ENCODE measurements at regions not wholly inside any gene's neighbourhood (a gene's known extent, or its start where the extent isn't known, plus 50 kb on each side); places are given as distances from the start of the nearest gene placed in this dataset.
"Not testable (repeated sequence)": the region's sequence is repeated elsewhere in the genome, so short reads cannot be mapped to it uniquely, and the experiment has no call there.

DNA sequence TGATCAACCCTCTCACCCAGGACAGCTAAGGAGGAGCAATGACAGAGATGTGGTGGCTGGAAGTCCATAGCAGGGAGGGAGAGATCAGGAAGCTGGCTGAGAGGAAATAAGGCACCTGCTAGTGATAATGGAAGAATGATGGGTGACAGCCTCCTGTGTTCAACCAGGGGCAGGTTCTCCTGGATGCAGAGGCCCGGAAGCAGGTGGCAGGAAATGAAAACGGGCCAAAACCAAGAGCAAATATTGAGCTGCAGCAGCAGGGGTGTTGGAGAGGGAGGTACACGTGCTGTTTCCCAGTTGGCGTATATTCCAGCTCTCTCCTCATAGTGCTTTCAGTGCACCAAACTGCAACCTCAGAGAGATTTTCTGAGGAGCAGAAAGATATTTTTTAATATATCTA, 213.4 kb upstream of the TBL1XR1 start:
- Histone ChIP-seq H3K36me3 (no peaks in the 10 kb centered on the region), H3K9me3 (no peaks in the 10 kb centered on the region), H3K4me1 (peaks cover 0 to 12% (median 10%) of the 10 kb centered on the region in 6 donors), H3K27me3 (replicated peaks in 1 of 7) (no peaks in the 10 kb centered on the region), H3K4me3 (no peak overlapping the region), H3K27ac (no peak overlapping the region)
- 19 to 37% (median 25%) methylated on average over 4 of the region's 4 CpGs for WGBS, 5 donors
- intact Hi-C loops (cut with DNase I; ENCODE audit: low total_unique reads) = no loop called here
- TF ChIP-seq, protein P1, sequence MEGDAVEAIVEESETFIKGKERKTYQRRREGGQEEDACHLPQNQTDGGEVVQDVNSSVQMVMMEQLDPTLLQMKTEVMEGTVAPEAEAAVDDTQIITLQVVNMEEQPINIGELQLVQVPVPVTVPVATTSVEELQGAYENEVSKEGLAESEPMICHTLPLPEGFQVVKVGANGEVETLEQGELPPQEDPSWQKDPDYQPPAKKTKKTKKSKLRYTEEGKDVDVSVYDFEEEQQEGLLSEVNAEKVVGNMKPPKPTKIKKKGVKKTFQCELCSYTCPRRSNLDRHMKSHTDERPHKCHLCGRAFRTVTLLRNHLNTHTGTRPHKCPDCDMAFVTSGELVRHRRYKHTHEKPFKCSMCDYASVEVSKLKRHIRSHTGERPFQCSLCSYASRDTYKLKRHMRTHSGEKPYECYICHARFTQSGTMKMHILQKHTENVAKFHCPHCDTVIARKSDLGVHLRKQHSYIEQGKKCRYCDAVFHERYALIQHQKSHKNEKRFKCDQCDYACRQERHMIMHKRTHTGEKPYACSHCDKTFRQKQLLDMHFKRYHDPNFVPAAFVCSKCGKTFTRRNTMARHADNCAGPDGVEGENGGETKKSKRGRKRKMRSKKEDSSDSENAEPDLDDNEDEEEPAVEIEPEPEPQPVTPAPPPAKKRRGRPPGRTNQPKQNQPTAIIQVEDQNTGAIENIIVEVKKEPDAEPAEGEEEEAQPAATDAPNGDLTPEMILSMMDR (IDR thresholded peaks at IDR 0.05 in 8 of 11, conservative IDR thresholded peaks at IDR 0.05 in 3 of 11) = no peak
- TF ChIP-seq POLR2AphosphoS5 (IDR thresholded peaks at IDR 0.05) = peak in 1 of 3 donors; percentile 13
- no peak for DNase-seq

DNA sequence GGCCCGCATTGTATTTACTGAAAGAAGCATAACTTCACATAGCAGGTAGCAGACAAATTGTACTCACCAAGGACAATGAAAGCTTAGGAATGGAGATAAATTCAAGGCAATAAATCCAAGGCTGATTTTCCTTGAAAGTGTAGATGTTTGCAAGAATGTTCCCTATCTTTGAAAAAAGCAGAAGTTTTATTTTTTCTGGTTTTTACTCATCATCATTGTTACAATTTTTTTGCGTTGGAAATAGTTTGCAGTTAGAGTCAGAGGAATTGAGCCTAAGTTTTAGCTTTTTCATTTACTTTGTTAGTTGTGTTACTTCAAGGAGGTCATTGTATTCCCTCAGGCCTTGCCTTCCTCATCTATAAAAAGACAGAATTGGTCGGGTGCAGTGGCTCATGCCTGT, 213.9 kb upstream of the TBL1XR1 start:
- H3K4me1 ChIP-seq = peaks cover 0 to 12% (median 10%) of the 10 kb centered on the region in 6 donors
- DNase-seq = no peak
- no peaks in the 10 kb centered on the region for H3K36me3 ChIP-seq
- TF ChIP-seq, protein P1 (IDR thresholded peaks at IDR 0.05 in 8 of 11, conservative IDR thresholded peaks at IDR 0.05 in 3 of 11) = no peak
- TF ChIP-seq POLR2A (IDR thresholded peaks at IDR 0.05) = no peak
- intact Hi-C loops (cut with DNase I; ENCODE audit: low total_unique reads) = no loop called here
- no peaks in the 10 kb centered on the region for H3K27me3 ChIP-seq (replicated peaks in 1 of 7)
- WGBS, 5 donors = 40 to 52% (median 48%) methylated on average over 3 of the region's 3 CpGs
- H3K4me3 ChIP-seq = no peak overlapping the region
- H3K27ac ChIP-seq = no peak overlapping the region
- H3K9me3 ChIP-seq = no peaks in the 10 kb centered on the region

DNA sequence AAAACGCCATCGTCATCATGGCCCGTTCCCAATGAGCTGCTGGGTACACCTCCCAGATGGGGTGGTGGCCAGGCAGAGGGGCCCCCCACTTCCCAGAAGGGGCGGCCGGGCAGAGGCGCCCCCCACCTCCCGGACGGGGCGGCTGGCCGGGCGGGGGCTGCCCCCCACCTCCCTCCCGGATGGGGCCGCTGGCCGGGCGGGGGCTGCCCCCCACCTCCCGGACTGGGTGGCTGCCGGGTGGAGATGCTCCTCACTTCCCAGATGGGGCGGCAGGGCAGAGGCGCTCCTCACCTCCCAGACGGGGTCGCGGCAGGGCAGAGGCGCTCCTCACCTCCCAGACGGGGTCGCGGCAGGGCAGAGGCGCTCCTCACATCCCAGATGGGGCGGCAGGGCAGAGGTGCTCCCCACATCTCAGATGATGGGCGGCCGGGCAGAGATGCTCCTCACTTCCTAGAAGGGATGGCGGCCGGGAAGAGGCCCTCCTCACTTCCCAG, 215.4 kb upstream of the TBL1XR1 start:
- H3K9me3 ChIP-seq; DNase-seq; H3K36me3 ChIP-seq; intact Hi-C loops (cut with DNase I; ENCODE audit: low total_unique reads); H3K4me3 ChIP-seq; H3K27me3 ChIP-seq (replicated peaks in 1 of 7); H3K27ac ChIP-seq: not testable (repeated sequence)
- peaks cover 0 to 12% (median 10%) of the 10 kb centered on the region in 6 donors for H3K4me1 ChIP-seq
- WGBS, 5 donors = 95 to 98% (median 97%) methylated on average over 12 to 32 of the region's 32 CpGs

DNA sequence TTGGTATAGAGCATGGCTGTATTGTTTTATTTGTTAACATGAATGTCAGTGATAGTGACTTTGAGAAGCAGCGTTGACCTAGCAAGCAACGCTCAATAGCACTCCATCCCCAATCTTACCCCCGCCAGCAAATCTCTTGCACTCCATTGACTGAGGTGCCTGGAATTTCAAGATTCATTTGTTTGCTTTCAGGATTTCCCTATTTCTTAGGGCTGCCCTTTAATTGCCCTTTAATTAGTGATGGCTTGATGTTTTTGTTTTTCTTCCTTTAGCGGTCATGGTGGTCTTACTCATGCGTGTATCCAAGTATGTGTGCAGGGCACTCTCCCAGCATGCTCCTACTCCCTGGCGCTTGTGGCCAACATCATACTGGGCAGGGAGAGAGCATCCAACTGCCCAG, 216.8 kb upstream of the TBL1XR1 start:
- DNase-seq = no peak
- Histone ChIP-seq H3K4me1 (peaks cover 0 to 12% (median 10%) of the 10 kb centered on the region in 6 donors), H3K4me3 (no peak overlapping the region), H3K27ac (no peak overlapping the region), H3K27me3 (replicated peaks in 1 of 7) (no peaks in the 10 kb centered on the region), H3K9me3 (no peaks in the 10 kb centered on the region), H3K36me3 (no peaks in the 10 kb centered on the region)
- TF ChIP-seq POLR2A (IDR thresholded peaks at IDR 0.05) (no peak), POLR2AphosphoS5 (IDR thresholded peaks at IDR 0.05) (no peak)
- TF ChIP-seq, protein P1 (IDR thresholded peaks at IDR 0.05 in 8 of 11, conservative IDR thresholded peaks at IDR 0.05 in 3 of 11) = no peak
- 96 to 99% (median 98%) methylated on average over 6 of the region's 6 CpGs for WGBS, 5 donors
- intact Hi-C loops (cut with DNase I; ENCODE audit: low total_unique reads) = no loop called here

DNA sequence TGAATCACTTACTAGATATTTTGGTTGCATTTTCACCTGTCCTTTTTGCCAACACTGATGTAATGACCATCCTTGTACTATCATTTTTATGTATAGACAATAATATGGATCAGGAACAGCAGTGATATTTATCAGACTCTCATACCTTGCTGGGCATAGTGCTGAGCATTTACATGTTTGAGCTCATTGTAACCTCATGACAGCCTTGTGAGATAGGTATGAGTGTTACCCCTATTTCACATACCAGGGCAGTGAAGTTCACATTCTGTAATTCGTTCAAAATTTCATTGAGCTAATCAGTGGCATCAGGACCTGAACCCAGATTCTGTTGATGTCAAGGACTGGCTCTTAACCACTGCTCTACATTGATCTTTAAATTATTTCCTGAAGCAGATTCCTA, 221.5 kb upstream of the TBL1XR1 start:
- no peaks in the 10 kb centered on the region for H3K36me3 ChIP-seq
- no peaks in the 10 kb centered on the region for H3K4me1 ChIP-seq
- intact Hi-C loops (cut with DNase I; ENCODE audit: low total_unique reads) = no loop called here
- TF ChIP-seq, protein P1 (IDR thresholded peaks at IDR 0.05 in 8 of 11, conservative IDR thresholded peaks at IDR 0.05 in 3 of 11) = no peak
- TF ChIP-seq POLR2A (IDR thresholded peaks at IDR 0.05) = no peak
- no peak for TF ChIP-seq POLR2AphosphoS5 (IDR thresholded peaks at IDR 0.05)
- no peaks in the 10 kb centered on the region for H3K27me3 ChIP-seq (replicated peaks in 1 of 7)
- H3K4me3 ChIP-seq = no peak overlapping the region
- H3K9me3 ChIP-seq = no peaks in the 10 kb centered on the region
- no peak overlapping the region for H3K27ac ChIP-seq
- DNase-seq = no peak
- WGBS, 5 donors = 59 to 91% (median 72%) methylated on average over 1 of the region's 1 CpG

Data from spleen (tissue), 11 donors.